ENCODE measurements at regions not wholly inside any gene's neighbourhood (a gene's known extent, or its start where the extent isn't known, plus 50 kb on each side); places are given as distances from the start of the nearest gene placed in this dataset.
"Not testable (repeated sequence)": the region's sequence is repeated elsewhere in the genome, so short reads cannot be mapped to it uniquely, and the experiment has no call there.

DNA sequence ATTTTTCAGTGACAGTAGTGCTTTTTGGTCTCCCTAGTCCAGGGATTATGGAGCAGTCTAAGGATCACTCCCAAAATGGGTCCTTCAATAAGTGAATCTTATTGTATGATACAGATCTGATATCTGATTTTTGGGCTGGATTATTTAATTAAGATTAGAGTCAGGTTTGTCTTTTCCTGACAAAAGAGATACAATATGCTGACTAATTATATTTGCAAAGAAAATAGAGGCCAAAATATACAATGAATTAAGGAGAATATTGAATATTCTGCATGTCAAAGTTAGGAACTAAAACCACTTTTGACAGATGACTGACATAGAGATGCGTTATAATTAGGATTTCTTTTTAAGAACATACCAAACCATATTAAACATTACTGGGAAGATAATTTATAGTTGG lies 175.2 kb downstream of the FOXG1 start:
- DNase-seq (ENCODE audit: extremely low spot score, insufficient read length, low read depth) (no peak), FAIRE-seq (no peak)

DNA sequence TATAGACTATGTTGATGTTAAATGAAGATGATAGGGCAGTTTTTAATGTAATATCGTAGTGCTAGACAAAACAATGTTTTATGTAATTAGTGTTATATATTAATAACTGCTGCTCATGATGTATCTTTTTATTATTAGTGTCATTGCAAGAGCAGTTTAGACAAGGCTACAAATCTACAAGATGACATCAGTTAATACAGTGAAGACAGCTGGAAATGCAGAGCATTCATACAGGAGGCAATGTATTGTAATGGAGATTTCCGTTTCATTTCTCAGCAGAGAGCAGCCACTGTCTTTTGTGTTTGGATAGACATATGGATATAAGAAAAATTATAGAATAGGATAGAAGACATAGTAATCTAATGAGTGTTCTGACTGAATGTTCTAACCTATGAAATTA lies 178.0 kb downstream of the FOXG1 start:
- no peak for DNase-seq (ENCODE audit: extremely low spot score, insufficient read length, low read depth)
- no peak for FAIRE-seq

DNA sequence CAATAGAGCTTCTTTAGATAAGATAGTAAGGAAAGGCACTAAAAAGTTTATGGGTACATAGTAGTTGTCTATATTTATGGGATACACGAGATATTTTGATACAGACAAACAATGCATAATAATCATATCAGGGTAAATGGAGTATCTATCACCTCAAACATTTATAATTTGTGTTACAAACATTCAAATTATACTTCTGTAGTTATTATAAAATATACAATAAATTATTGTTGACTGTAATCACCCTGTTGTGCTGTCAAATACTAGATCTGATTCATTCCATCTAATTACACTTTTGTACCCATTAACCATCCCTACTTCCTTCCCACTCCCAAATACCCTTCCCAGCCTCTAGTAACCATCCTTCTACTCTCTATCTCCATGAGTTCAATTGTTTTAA lies 179.7 kb downstream of the FOXG1 start:
- no peak for FAIRE-seq
- DNase-seq (ENCODE audit: extremely low spot score, insufficient read length, low read depth) = no peak

DNA sequence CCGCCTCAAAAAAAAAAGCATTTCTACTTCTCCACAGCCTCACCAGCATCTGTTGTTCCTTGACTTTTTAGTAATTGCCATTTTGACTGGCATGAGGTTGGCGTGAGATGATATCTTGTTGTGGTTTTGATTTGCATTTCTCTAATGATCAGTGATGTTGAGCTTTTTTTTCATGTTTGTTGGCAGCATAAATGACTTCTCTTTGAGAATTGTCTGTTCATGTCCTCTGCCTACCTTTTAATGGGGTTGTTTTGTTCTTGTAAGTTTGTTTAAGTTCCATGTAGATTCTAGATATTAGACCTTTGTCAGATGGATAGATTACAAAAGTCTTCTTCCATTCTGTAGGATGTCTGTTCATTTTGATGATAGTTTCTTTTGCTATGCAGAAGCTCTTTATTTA lies 182.9 kb downstream of the FOXG1 start:
- no peak for DNase-seq (ENCODE audit: extremely low spot score, insufficient read length, low read depth)
- FAIRE-seq = no peak

DNA sequence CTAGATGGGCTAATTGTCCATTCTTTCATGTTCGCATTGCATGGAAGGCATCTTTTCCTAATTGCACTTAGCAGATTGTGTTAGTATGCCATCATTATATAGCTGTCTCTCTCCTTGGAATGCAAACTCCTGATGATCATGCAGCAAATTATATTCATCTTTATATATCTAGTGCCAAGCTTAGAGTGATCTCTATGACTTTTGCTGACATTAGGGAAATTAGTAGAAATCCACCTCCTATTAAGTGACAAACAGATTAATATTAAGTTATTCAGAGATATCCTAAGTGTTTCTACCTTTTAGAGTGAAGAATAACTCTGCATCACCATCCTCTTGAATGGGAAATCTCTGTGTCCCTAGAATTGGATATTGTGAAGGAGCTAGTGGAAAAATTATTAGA lies 185.6 kb downstream of the FOXG1 start:
- DNase-seq (ENCODE audit: extremely low spot score, insufficient read length, low read depth) = no peak
- FAIRE-seq = no peak

DNA sequence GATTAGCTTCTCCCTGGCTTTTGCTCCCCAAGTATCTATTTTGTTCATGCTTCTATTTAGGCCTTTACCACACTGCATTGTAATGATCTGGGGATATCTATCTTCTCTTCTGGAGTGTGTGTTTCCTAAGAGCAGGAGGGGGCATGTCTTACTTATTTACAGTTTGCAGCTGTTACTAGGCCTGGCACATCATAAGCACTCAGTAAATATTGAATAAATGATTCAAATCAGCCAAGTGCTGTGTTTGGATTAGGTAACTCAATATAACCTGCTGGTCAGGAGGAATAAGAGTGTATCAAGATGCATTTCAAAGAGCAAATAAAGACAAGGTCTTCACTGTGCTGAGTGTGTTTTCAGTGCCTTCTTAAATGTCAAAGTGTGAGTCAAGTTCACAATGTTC lies 186.1 kb downstream of the FOXG1 start:
- DNase-seq (ENCODE audit: extremely low spot score, insufficient read length, low read depth) (no peak), FAIRE-seq (no peak)

DNA sequence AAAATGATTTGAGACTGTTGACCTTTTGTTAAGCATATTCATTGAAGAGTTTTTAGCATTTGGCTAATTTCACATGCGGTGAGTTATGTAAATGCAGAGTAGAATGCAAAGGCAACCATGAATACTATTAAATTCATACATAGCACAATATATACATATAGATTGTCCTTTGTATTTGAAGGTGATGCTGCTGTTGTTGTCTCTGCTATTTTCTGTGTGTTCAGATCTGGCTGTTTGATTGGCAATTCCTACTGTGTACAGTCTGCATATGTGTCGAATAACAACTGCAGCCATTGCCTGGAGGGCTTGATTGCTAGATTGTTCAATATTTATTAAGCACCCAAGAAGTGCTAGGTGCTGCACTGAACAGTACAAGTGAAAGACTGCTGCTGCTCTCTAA lies 187.4 kb downstream of the FOXG1 start:
- FAIRE-seq = no peak
- DNase-seq (ENCODE audit: extremely low spot score, insufficient read length, low read depth) = no peak

DNA sequence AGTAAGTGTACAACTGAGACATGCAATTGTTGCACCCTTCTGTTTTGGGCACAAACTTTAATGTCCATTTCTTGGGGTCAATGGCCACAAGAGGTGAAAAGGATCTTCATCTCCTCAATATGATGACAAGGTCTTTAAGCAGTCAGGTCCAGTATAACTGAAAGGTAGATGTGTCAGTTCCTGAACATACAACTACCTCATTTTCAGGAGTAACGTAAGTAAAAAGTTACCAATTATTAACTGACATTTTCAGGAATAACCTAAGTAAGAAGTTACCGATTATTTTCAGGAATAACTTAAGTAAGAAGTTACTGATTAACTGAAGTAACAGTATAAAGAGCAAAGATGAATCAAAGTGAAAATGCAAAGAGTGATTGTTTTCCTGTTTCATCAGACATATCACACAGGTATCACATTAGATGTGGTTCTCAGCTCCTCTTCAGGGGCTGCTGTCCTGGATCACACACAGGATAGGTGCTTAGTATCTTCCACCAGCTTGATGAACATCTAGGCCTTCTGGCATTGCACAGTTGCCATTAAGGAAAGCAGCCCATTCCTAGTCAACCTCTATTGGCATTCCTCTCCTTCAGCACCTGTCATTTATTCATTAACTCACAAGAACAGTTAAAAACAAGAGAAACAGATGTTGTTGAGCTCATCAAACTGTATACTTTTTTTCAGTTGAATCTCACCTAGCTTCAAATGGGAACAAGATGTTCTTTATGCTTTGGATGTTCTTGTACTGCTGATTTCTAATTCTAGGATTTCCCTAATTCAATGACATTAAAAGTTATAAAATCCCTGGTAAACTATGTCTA lies 200.0 kb downstream of the FOXG1 start:
- FAIRE-seq (peak; percentile 64), DNase-seq (ENCODE audit: extremely low spot score, insufficient read length, low read depth) (no peak)

DNA sequence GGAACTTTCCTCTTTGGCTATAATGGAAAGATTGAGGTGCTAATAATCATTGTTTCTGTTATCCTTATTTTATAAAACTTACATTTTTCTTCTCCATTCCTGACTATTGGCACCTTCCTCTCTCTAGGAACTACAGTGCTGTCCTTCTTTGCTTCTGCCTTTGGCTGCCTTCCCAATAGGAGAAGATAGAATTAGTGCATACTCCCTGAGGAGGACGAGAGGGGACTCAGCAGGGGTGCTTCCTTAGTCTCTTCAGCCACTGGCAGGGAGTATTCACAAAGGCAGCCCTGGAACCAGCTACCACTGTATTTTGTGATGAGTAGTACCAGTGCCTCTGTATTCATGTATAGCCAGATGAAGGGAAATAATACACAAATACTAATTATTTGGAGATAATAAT lies 208.5 kb downstream of the FOXG1 start:
- no peak for FAIRE-seq
- no peak for DNase-seq (ENCODE audit: extremely low spot score, insufficient read length, low read depth)

DNA sequence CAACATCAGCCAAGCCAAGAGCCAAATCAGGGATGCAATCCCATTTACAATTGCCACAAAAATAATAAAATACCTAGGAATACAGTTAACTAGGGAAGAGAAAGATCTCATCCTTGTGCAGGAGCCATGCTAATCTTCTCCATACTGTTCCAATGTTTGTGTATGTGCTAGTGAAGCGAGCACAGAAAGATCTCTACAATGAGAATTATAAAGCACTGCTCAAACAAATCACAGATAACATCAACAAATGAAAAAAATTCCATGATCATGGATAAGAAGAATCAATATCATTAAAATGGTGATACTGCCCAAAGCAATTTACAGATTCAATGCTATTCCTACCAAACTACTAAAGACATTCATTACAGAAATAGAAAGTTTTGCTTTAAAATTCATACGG lies 215.6 kb downstream of the FOXG1 start:
- no peak for FAIRE-seq

DNA sequence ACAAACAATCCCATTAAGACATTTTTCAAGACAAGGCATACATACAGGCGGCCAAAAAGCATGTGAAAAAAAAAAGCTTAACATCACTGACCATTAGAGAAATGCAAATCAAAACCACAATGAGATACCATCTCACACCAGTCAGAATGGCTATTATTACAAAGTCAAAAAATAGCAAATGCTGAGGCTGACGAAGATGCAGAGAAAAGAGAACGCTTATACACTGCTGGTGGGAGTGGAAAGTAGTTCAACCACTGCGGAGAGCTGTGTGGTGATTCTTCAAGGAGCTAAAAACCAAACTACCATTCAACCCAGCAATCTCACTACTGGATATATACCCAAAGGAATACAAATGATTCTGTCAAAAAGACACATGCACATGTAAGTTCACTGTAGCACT lies 216.7 kb downstream of the FOXG1 start:
- DNase-seq (ENCODE audit: extremely low spot score, insufficient read length, low read depth) = no peak
- no peak for FAIRE-seq

More for the DNA sequence above, 215.6 kb downstream of the FOXG1 start:
- DNase-seq (ENCODE audit: extremely low spot score, insufficient read length, low read depth) = no peak

DNA sequence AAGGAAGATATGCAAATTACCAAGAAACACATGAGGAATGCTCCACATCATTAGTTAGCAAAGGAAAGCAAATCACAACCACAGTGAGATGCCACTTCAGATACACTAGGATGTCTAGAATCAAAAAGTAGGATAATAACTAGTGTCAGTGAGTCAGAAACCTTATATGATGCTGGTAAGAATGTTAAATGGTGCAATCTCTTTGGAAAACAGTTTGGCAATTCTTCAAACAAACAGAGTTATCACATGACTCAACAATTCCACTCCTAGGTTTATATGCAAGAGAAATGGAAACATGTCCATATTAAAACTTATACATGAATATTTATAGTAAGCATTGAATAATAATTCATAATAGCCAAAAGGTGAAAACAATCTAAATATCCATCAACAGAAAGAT lies 220.9 kb downstream of the FOXG1 start:
- DNase-seq (ENCODE audit: extremely low spot score, insufficient read length, low read depth) (no peak), FAIRE-seq (no peak)

DNA sequence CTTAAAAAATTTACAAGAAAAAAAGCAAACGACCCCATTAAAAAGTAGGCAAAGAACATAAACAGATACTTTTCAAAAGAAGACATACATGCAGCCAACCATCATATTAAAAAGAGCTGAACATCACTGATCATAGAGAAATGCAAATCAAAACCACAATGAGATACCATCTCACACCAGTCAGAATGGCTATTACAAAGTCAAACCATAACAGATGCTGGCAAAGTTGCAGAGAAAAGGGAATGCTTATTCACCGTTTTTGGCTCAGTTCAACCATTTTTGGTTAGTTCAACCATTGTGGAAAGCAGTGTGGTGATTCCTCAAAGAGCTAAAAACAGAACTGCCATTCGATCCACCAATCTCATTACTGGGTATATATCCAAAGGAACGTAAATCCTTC lies 230.6 kb downstream of the FOXG1 start:
- DNase-seq (ENCODE audit: extremely low spot score, insufficient read length, low read depth); FAIRE-seq: not testable (repeated sequence)

DNA sequence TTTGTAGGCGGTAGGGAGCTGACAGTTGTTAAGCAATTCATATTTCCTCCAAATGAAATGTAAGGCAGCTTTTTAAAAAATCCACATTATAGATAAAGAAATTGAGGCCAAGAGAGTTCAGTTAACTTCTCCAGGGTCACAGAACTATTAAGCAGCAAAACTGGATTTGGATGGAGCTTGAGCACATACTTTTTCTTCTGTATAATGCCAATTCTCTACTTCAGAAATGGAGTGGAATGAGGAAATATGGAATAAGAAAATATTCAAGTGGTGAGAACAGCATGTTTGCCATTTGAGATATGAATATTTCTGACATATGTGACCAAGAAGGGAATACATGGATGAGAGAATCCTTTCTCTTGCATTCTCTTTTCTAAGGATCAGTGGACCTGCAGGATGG lies 233.1 kb downstream of the FOXG1 start:
- DNase-seq (ENCODE audit: extremely low spot score, insufficient read length, low read depth) (no peak), FAIRE-seq (no peak)

DNA sequence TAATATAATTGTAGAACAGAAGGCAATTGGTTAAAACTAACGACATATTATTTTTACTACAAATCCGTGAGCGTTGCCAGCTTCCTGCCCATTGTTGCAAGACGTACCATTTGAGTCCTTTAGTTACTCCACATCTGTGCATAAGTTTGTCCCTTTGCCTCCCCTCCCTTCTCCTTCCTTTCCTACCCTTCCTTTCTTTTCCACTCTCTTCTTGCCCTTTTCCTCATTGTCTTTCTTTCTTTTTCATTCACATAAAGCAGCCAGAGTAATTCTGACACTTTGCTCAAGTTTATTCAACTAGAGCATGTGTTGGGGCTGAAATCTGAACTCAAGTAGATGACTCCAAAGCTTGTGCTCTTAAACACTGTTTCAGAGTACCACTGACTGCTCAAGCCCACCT lies 239.1 kb downstream of the FOXG1 start:
- DNase-seq (ENCODE audit: extremely low spot score, insufficient read length, low read depth) (no peak), FAIRE-seq (no peak)

DNA sequence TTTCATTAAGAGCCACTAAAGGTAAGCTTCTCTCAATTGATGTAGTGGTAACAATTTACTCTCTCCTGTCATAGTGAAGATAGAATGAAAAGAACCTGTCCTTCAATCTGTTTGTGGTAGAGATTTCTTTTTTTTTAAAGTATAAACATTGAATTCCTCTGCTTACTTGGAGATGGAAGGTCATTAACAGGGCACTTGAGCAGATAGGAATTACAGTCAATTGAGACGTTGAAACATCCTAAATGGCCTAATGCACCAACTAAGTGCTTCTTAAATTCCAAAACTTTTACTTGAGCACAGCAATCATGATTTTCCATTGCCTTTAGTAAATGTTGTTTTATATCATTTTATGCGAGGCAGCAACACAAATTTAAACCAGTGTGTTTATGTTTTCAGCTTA lies 241.4 kb downstream of the FOXG1 start:
- DNase-seq (ENCODE audit: extremely low spot score, insufficient read length, low read depth) = no peak
- no peak for FAIRE-seq

DNA sequence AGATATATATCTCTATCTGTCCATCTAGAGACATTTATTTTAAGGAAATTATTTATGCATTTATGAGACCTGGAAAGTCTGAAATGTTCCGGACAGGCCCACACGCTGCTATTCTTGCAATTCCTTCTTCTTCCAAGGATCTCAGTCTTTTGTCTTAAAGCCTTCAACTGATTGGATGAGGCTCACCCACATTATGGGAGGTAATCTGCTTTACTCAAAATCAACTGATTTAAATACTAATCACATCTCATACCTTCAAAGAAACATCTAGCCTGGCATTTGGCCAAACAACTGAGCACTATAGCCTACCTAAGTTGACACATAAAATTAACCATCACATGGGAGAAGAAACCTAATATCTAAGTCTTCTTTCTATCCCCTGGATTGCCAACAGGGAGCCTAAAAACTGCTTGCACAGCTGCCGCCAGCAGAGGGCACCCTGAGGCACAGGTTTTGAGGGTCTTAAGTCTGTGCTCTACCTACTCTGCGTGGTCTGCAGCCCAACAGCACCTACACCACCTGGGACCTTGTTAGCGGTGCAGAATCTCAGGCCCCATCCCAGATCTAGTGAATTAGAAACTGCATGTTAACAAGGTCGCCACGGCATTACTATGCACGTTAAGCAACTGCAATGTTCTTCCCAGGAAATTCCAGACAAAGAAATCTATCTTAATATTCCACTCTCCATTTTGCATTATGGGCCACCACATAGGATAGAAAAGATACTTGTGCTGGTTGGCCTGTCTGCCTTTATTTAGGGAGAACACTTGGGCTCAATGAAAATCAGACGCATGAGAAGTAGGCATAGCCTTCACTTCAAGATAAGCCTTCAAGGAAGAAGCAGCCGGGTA lies 249.7 kb downstream of the FOXG1 start:
- FAIRE-seq (no peak), DNase-seq (ENCODE audit: extremely low spot score, insufficient read length, low read depth) (no peak)

DNA sequence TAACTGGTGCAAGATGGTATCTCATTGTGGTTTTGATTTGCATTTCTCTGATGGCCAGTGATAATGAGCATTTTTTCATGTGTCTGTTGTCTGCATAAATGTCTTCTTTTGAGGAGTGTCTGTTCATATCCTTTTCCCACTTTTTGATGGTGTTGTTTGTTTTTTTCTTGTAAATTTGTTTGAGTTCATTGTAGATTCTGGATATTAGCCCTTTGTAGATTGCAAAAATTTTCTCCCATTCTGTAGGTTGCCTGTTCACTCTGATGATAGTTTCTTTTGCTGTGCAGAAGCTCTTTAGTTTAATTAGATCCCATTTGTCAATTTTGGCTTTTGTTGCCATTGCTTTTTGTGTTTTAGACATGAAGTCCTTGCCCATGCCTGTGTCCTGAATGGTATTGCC lies 256.9 kb downstream of the FOXG1 start:
- FAIRE-seq; DNase-seq (ENCODE audit: extremely low spot score, insufficient read length, low read depth): not testable (repeated sequence)

DNA sequence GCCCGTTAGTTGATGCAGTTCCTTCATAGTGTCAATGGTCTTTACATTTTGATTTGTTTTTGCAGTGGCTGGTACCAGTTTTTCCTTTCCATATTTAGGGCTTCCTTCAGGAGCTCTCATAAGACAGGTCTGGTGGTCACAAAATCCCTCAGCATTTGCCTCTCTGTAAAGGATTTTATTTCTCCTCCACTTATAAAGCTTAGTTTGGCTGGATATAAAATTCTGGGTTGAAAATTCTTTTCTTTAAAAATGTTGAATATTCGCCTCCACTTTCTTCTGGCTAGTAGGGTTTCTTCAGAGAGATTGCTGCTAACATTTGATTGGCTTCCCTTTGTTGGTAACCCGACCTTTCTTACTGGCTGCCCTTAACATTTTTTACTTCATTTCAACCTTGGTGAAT lies 260.9 kb downstream of the FOXG1 start:
- DNase-seq (ENCODE audit: extremely low spot score, insufficient read length, low read depth); FAIRE-seq: not testable (repeated sequence)

DNA sequence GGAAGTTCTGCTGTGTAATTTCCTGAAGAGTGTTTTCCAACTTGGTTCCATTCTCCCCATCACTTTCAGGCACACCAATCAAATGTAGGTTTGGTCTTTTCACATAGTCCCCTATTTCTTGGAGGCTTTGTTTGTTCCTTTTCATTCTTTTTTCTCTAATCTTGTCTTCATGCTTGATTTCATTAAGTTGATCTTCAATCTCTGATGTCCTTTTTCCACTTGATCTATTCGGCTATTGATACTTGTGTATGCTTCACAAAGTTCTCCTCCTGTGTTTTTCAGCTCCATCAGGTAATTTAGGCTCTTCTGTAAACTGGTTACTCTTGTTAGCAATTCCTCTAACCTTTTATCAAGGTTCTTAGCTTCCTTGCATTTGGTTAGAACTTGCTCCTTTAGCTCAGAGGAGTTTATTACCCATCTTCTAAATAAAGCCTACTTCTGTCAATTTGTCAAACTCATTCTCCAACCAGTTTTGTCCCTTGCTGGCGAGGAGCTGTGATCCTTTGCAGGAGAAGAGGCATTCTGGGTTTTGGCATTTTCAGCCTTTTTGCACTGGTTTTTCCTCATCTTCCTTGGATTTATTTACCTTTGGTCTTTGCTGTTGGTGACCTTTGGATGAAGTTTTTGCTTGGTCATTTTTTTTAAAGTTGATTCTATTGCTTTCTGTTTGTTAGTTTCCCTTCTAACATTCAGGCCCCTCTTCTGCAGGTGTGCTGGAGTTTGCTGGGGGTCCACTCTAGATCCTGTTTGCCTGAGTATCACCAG lies 261.5 kb downstream of the FOXG1 start:
- not testable (repeated sequence) for FAIRE-seq; DNase-seq (ENCODE audit: extremely low spot score, insufficient read length, low read depth)
